GM10266 (cell line): ENCODE measurements at regions not wholly inside any gene's neighbourhood (a gene's known extent, or its start where the extent isn't known, plus 50 kb on each side); places are given as distances from the start of the nearest gene placed in this dataset.

Experiments
- DNase-seq: peaks from one replicate; pipeline ENCODE4 v3.0.0; 2012; ENCODE audit errors: extremely low spot score
- CTCF ChIP-seq: IDR thresholded peaks from 2 replicates; pipeline ENCODE4 v1.5.1; 2012; ENCODE audit warnings: mild to moderate bottlenecking, low read depth; ENCODE audit not compliant: control insufficient read depth, insufficient read depth; ENCODE audit errors: missing control alignments

GRCh38 chr20:50337521-50338466 is 147.2 kb downstream of the CEBPB start:
- TF ChIP-seq CTCF: no peak
- no peak for DNase-seq

GRCh38 chr20:50338479-50339391 is 148.1 kb downstream of the CEBPB start:
- DNase-seq: peak; percentile 78
- no peak for TF ChIP-seq CTCF

- TF ChIP-seq CTCF: no peak
- DNase-seq: no peak
Observed at GRCh38 chr20:50339466-50339901, 148.9 kb downstream of the CEBPB start.

GRCh38 chr20:50340541-50340940 is 149.9 kb downstream of the CEBPB start:
- no peak for DNase-seq
- TF ChIP-seq CTCF: no peak

GRCh38 chr20:50341050-50341449 is 150.4 kb downstream of the CEBPB start:
- no peak for DNase-seq
- no peak for TF ChIP-seq CTCF

- DNase-seq: no peak
- no peak for TF ChIP-seq CTCF
Observed at GRCh38 chr20:50341880-50342637, 151.4 kb downstream of the CEBPB start.
